Endothelial cell of umbilical vein (primary cell): ENCODE measurements at regions not wholly inside any gene's neighbourhood (a gene's known extent, or its start where the extent isn't known, plus 50 kb on each side); places are given as distances from the start of the nearest gene placed in this dataset.

Source experiments
- BruUV-seq: library from RNA; stranded (reverse); fragments of 400-500 nt; replicated peaks from 2 replicates; lab custom pipeline; 2021; lab: Mats Ljungman, UMichigan
- CTCF ChIA-PET: fragments of 300-600, 350-600 bp; sonication (Branson Sonifier 250); formaldehyde crosslinking; loops from one replicate; lab custom pipeline; 2021; ENCODE audit warnings: antibody characterized with exemption, inconsistent platforms; lab: Charles Lee
- POLR2A ChIA-PET: fragments of 300-600, 350-600 bp; sonication (Branson Sonifier 250); formaldehyde crosslinking; loops from one replicate; lab custom pipeline; 2021; ENCODE audit warnings: antibody characterized with exemption, inconsistent platforms; lab: Charles Lee
- DNase-seq: peaks from one replicate; pipeline ENCODE4 v3.0.0-alpha.2; 2011; ENCODE audit warnings: low read depth, low spot score
- FAIRE-seq: peaks from 2 replicates; lab custom pipeline; 2011; peaks lifted over from hg19 to GRCh38; lab: Jason Lieb, UNC
- H2AFZ ChIP-seq: 2 replicates; pipeline ENCODE4 v1.6.0; 2012; ENCODE audit warnings: low read depth, low read length, control low read depth, inconsistent platforms
- H3K27ac ChIP-seq: 2 replicates; pipeline ENCODE4 v1.5.1; 2011; ENCODE audit warnings: low read depth, mild to moderate bottlenecking, control low read depth, low read length, moderate library complexity; ENCODE audit not compliant: insufficient read depth
- H3K27me3 ChIP-seq, 2 experiments: 2 replicates each; pipeline versions ENCODE4 v1.6.0 to v1.6.1; 2011; ENCODE audit warnings: low read length in 2 of 2, mixed read lengths in 1 of 2; ENCODE audit not compliant: control insufficient read depth in 2 of 2, insufficient read depth in 2 of 2
- H3K36me3 ChIP-seq, 2 experiments: 2 replicates in 1 of 2; 3 replicates in 1 of 2; pipeline ENCODE4 v1.5.1; 2011; ENCODE audit warnings: low read length in 2 of 2, mild to moderate bottlenecking in 1 of 2, moderate library complexity in 1 of 2; ENCODE audit not compliant: control insufficient read depth in 2 of 2, insufficient read depth in 2 of 2; ENCODE audit errors: extremely low read depth in 1 of 2
- H3K4me1 ChIP-seq: 3 replicates; pipeline ENCODE4 v1.5.1; 2011; ENCODE audit warnings: mild to moderate bottlenecking, low read length; ENCODE audit not compliant: control insufficient read depth, insufficient read depth; ENCODE audit errors: extremely low read depth
- H3K4me2 ChIP-seq: 2 replicates; pipeline ENCODE4 v1.6.1; 2011; ENCODE audit warnings: low read length, control low read depth, mixed read lengths; ENCODE audit not compliant: insufficient read depth
- H3K4me3 ChIP-seq, 3 experiments: fragments of 200-600 bp in 1 of 3; sonication (generic), shearing (Covaris generic) in 1 of 3; replicated peaks in 1 of 3; 2 replicates each; pipeline ENCODE4 v1.5.1; 2011 to 2016; ENCODE audit warnings: control low read depth in 3 of 3, low read length in 3 of 3, mild to moderate bottlenecking in 2 of 3, inconsistent platforms in 1 of 3, low read depth in 1 of 3, moderate library complexity in 1 of 3; ENCODE audit not compliant: insufficient read depth in 1 of 3
- H3K79me2 ChIP-seq: 2 replicates; pipeline ENCODE4 v1.6.0; 2012; ENCODE audit warnings: low read length, inconsistent platforms; ENCODE audit not compliant: control insufficient read depth, insufficient read depth
- H3K9ac ChIP-seq: replicated peaks from 2 replicates; pipeline ENCODE3; 2011; ENCODE audit warnings: low read length, control low read depth; ENCODE audit not compliant: insufficient read depth; ENCODE audit errors: extremely low read depth
- H3K9me1 ChIP-seq: replicated peaks from 3 replicates; pipeline ENCODE4 v1.6.0; 2011; ENCODE audit warnings: mild to moderate bottlenecking, low read length; ENCODE audit not compliant: control insufficient read depth, insufficient read depth; ENCODE audit errors: extremely low read depth
- H3K9me3 ChIP-seq: replicated peaks from 2 replicates; pipeline ENCODE4 v1.5.1; 2012; ENCODE audit warnings: low read length, inconsistent platforms; ENCODE audit not compliant: control insufficient read depth, insufficient read depth
- H4K20me1 ChIP-seq: replicated peaks from 2 replicates; pipeline ENCODE3; 2011; ENCODE audit warnings: mild to moderate bottlenecking, low read length; ENCODE audit not compliant: control insufficient read depth, insufficient read depth; ENCODE audit errors: extremely low read depth
- CTCF ChIP-seq, 2 donors: IDR thresholded peaks; 1 replicate in 1 of 2; 2 replicates in 1 of 2; pipeline ENCODE4 v1.5.1; 2011; ENCODE audit warnings: low read length in 2 of 2, mild to moderate bottlenecking in 2 of 2, moderate library complexity in 2 of 2, control low read depth in 1 of 2, inconsistent platforms in 1 of 2, low read depth in 1 of 2; ENCODE audit not compliant: insufficient read depth in 1 of 2; ENCODE audit errors: extremely low read depth in 1 of 2
- EZH2 ChIP-seq: IDR thresholded peaks from 2 replicates; pipeline ENCODE4 v1.6.1; 2012; ENCODE audit warnings: borderline replicate concordance, low read depth, mild to moderate bottlenecking, moderate library complexity, low read length, inconsistent platforms; ENCODE audit not compliant: severe bottlenecking
- FOS ChIP-seq: IDR thresholded peaks from 2 replicates; pipeline ENCODE4 v1.6.1; 2011; ENCODE audit warnings: mild to moderate bottlenecking, low read length, moderate library complexity, borderline replicate concordance; ENCODE audit not compliant: insufficient read depth
- GATA2 ChIP-seq: IDR thresholded peaks from 2 replicates; pipeline ENCODE4 v1.7.0; 2011; ENCODE audit warnings: low read depth, mild to moderate bottlenecking, moderate library complexity, mixed read lengths, low read length; ENCODE audit not compliant: insufficient read length, insufficient read depth
- JUN ChIP-seq: IDR thresholded peaks from 2 replicates; pipeline ENCODE4 v1.6.1; 2011; ENCODE audit warnings: borderline replicate concordance, low read depth; ENCODE audit not compliant: insufficient read length, insufficient read depth
- MAX ChIP-seq: IDR thresholded peaks from 2 replicates; pipeline ENCODE4 v1.6.1; 2011; ENCODE audit not compliant: insufficient read depth, insufficient read length
- MYC ChIP-seq: IDR thresholded peaks from one replicate; pipeline ENCODE4 v1.6.1; 2011; ENCODE audit warnings: mild to moderate bottlenecking, low read depth, low read length
- POLR2A ChIP-seq: IDR thresholded peaks from 2 replicates; pipeline ENCODE4 v1.6.1; 2012; ENCODE audit warnings: low read depth, mild to moderate bottlenecking, control low read depth, low read length
- POLR2AphosphoS5 ChIP-seq: IDR thresholded peaks from 2 replicates; pipeline ENCODE4 v1.6.1; 2012; ENCODE audit warnings: low read depth, mild to moderate bottlenecking, control low read depth, low read length, moderate library complexity; ENCODE audit not compliant: insufficient read depth
- dilution Hi-C: fragments of 300-500 bp; cut with MboI; formaldehyde crosslinking; loops from one replicate; pipeline ENCODE4 v1.15.0; 2019; ENCODE audit warnings: low sequenced_read_pairs; ENCODE audit not compliant: extremely low pct_ligation_motif_present
- intact Hi-C: fragments of 100-400 bp; cut with micrococcal nuclease; formaldehyde crosslinking; loops from one replicate; pipeline ENCODE4 v1.10.0; 2022

GRCh38 chr2:176471949-176472348 lies 202.7 kb downstream of the MTX2 start:
- dilution Hi-C loops (no loop called here), intact Hi-C loops (no loop called here)
- Histone ChIP-seq H4K20me1 (no peaks in the 10 kb centered on the region), H2AFZ (peak overlapping the region; percentile 85), H3K9me1 (no peaks in the 10 kb centered on the region), H3K4me3 (no peak overlapping the region), H3K27me3 (no peaks in the 10 kb centered on the region), H3K9ac (no peak overlapping the region), H3K4me1 (peaks cover 4% of the 10 kb centered on the region), H3K27ac (no peak overlapping the region), H3K79me2 (no peaks in the 10 kb centered on the region), H3K36me3 (no peaks in the 10 kb centered on the region), H3K9me3 (no peaks in the 10 kb centered on the region), H3K4me2 (no peak overlapping the region)
- POLR2A ChIA-PET = no interaction called here
- BruUV-seq = no TSS peak
- DNase-seq = no peak
- CTCF ChIA-PET = interaction anchor here (0.6 to 1.1 kb wide), 3 partner anchors 11 to 47 kb away, joined by 3 to 5 read pairs (median 4); no protein-coding TSS in a partner anchor
- TF ChIP-seq MYC (no peak), GATA2 (no peak), MAX (no peak), CTCF (IDR thresholded peaks at IDR 0.05; ENCODE audit: extremely low read depth in 1 of 2, insufficient read depth in 1 of 2, low read depth in 1 of 2, low read length in 2 of 2) (no peak), FOS (no peak), POLR2A (no peak), EZH2 (no peak), POLR2AphosphoS5 (no peak), JUN (no peak)
- FAIRE-seq = no peak
